IMR-90 (cell line): ENCODE measurements at regions not wholly inside any gene's neighbourhood (a gene's known extent, or its start where the extent isn't known, plus 50 kb on each side); places are given as distances from the start of the nearest gene placed in this dataset.

Experiments used
- ATAC-seq: fragments of 200-7000 bp; cut with Tn5 transposase; 2 replicates; pipeline ENCODE4 v1.9.1; 2020; ENCODE audit warnings: low read depth, mild to moderate bottlenecking, moderate library complexity
- BruUV-seq: library from RNA; stranded (reverse); fragments of 400-500 nt; replicated peaks from 2 replicates; lab custom pipeline; 2021; lab: Mats Ljungman, UMichigan
- CTCF ChIA-PET: fragments of 300-600 bp; formaldehyde crosslinking; extraction: SDS; loops from one replicate; lab custom pipeline; 2021; ENCODE audit warnings: antibody characterized with exemption; lab: Yijun Ruan, JAX
- POLR2A ChIA-PET: fragments of 300-600 bp; sonication (Branson Sonifier 250); formaldehyde crosslinking; loops from one replicate; lab custom pipeline; 2022; ENCODE audit warnings: antibody characterized with exemption; ENCODE audit not compliant: unreplicated experiment; lab: Charles Lee
- DNase-seq: peaks from one replicate; pipeline ENCODE4 v3.0.0; 2013
- H2AFZ ChIP-seq: replicated peaks from 2 replicates; pipeline ENCODE3; 2013; ENCODE audit warnings: low read length, mild to moderate bottlenecking; ENCODE audit not compliant: poor library complexity
- H2AK5ac ChIP-seq: 2 replicates; pipeline ENCODE4 v1.6.1; 2013; ENCODE audit warnings: low read depth, low read length, inconsistent platforms
- H2AK9ac ChIP-seq: replicated peaks from 2 replicates; pipeline ENCODE3; 2013; ENCODE audit warnings: mild to moderate bottlenecking, low read depth, low read length, moderate library complexity; ENCODE audit not compliant: poor library complexity
- H2BK120ac ChIP-seq: 2 replicates; pipeline ENCODE4 v1.6.1; 2013; ENCODE audit warnings: low read depth, low read length, inconsistent platforms
- H2BK15ac ChIP-seq: 3 replicates; pipeline ENCODE4 v1.6.1; 2013; ENCODE audit warnings: low read depth, low read length, inconsistent platforms
- H2BK20ac ChIP-seq: 2 replicates; pipeline ENCODE4 v1.6.1; 2013; ENCODE audit warnings: low read depth, mild to moderate bottlenecking, inconsistent platforms, low read length, moderate library complexity
- H2BK5ac ChIP-seq: 2 replicates; pipeline ENCODE4 v1.6.1; 2013; ENCODE audit warnings: mild to moderate bottlenecking, low read depth, low read length, inconsistent platforms; ENCODE audit not compliant: poor library complexity, severe bottlenecking
- H3K14ac ChIP-seq: replicated peaks from 2 replicates; pipeline ENCODE4 v1.6.1; 2013; ENCODE audit warnings: low read depth, low read length, inconsistent platforms
- H3K18ac ChIP-seq: 2 replicates; pipeline ENCODE4 v1.6.1; 2013; ENCODE audit warnings: low read depth, low read length, control low read depth
- H3K23ac ChIP-seq: 2 replicates; pipeline ENCODE4 v1.6.1; 2013; ENCODE audit warnings: low read depth, low read length, inconsistent platforms
- H3K27ac ChIP-seq: 2 replicates; pipeline ENCODE4 v1.5.1; 2013; ENCODE audit warnings: mild to moderate bottlenecking, control low read depth, low read length; ENCODE audit not compliant: insufficient read depth
- H3K27me3 ChIP-seq: 2 replicates; pipeline ENCODE4 v1.6.1; 2013; ENCODE audit warnings: low read length; ENCODE audit not compliant: control insufficient read depth, insufficient read depth
- H3K36me3 ChIP-seq: 2 replicates; pipeline ENCODE4 v1.6.1; 2013; ENCODE audit warnings: low read length, mixed read lengths; ENCODE audit not compliant: control insufficient read depth, insufficient read depth
- H3K4ac ChIP-seq: 2 replicates; pipeline ENCODE4 v1.6.1; 2013; ENCODE audit warnings: low read depth, low read length, inconsistent platforms
- H3K4me1 ChIP-seq: 2 replicates; pipeline ENCODE4 v1.6.1; 2013; ENCODE audit warnings: low read length, mixed read lengths; ENCODE audit not compliant: control insufficient read depth, insufficient read depth
- H3K4me2 ChIP-seq: 2 replicates; pipeline ENCODE4 v1.6.1; 2013; ENCODE audit warnings: low read depth, mild to moderate bottlenecking, control low read depth, low read length, moderate library complexity
- H3K4me3 ChIP-seq: 2 replicates; pipeline ENCODE4 v1.5.1; 2013; ENCODE audit warnings: low read depth, mild to moderate bottlenecking, control low read depth, low read length, moderate library complexity; ENCODE audit not compliant: insufficient read depth
- H3K56ac ChIP-seq: 2 replicates; pipeline ENCODE4 v1.6.1; 2013; ENCODE audit warnings: low read length, inconsistent platforms; ENCODE audit not compliant: insufficient read depth; ENCODE audit errors: extremely low read depth
- H3K79me1 ChIP-seq, 2 experiments: 2 replicates each; pipeline ENCODE4 v1.6.1; 2013; ENCODE audit warnings: low read length in 2 of 2, inconsistent platforms in 1 of 2, low read depth in 1 of 2
- H3K9ac ChIP-seq: 2 replicates; pipeline ENCODE4 v1.6.1; 2013; ENCODE audit warnings: low read depth, low read length, control low read depth
- H3K9me1 ChIP-seq: 2 replicates; pipeline ENCODE4 v1.6.1; 2013; ENCODE audit warnings: low read length, inconsistent platforms; ENCODE audit not compliant: insufficient read depth
- H3K9me3 ChIP-seq: 2 replicates; pipeline ENCODE4 v1.6.1; 2013; ENCODE audit warnings: low read length; ENCODE audit not compliant: control insufficient read depth, insufficient read depth
- H4K20me1 ChIP-seq: 2 replicates; pipeline ENCODE4 v1.6.1; 2013; ENCODE audit warnings: low read length, inconsistent platforms; ENCODE audit not compliant: insufficient read depth
- H4K5ac ChIP-seq: 2 replicates; pipeline ENCODE4 v1.6.1; 2013; ENCODE audit warnings: mild to moderate bottlenecking, low read depth, low read length, control low read depth
- H4K8ac ChIP-seq, 2 experiments: 2 replicates each; pipeline ENCODE4 v1.6.1; 2013; ENCODE audit warnings: low read depth in 2 of 2, low read length in 2 of 2, control low read depth in 1 of 2, inconsistent platforms in 1 of 2
- H4K91ac ChIP-seq: 2 replicates; pipeline ENCODE4 v1.6.1; 2013; ENCODE audit warnings: low read depth, low read length, inconsistent platforms; ENCODE audit not compliant: insufficient read depth
- BHLHE40 ChIP-seq: fragments of 150-350 bp; IDR thresholded peaks from 2 replicates; pipeline ENCODE4 v1.6.1; 2016; ENCODE audit warnings: mild to moderate bottlenecking, low read depth, low read length
- CHD1 ChIP-seq: IDR thresholded peaks from 2 replicates; pipeline ENCODE4 v1.6.1; 2012; ENCODE audit warnings: low read depth, low read length, improper control_type of control experiment
- MAFK ChIP-seq: IDR thresholded peaks from 2 replicates; pipeline ENCODE4 v1.6.1; 2012; ENCODE audit warnings: low read depth, low read length, improper control_type of control experiment
- MAZ ChIP-seq: IDR thresholded peaks from 2 replicates; pipeline ENCODE4 v1.6.1; 2012; ENCODE audit warnings: low read depth, mild to moderate bottlenecking, low read length, improper control_type of control experiment, moderate library complexity, borderline replicate concordance
- RCOR1 ChIP-seq: IDR thresholded peaks from 2 replicates; pipeline ENCODE4 v1.6.1; 2012; ENCODE audit warnings: mild to moderate bottlenecking, low read length, improper control_type of control experiment; ENCODE audit not compliant: insufficient replicate concordance
- WGBS, 2 experiments: methylation state at CpG; one replicate each; pipeline versions ENCODE4 v1.1.5 to v1.1.7; 2013; ENCODE audit warnings: missing lambda C conversion rate in 2 of 2; ENCODE audit not compliant: insufficient read length in 1 of 2; ENCODE audit errors: extremely low coverage in 2 of 2; 5-methylcytosine and 5-hydroxymethylcytosine counted together
- dilution Hi-C: fragments of 300-500 bp; cut with HindIII; formaldehyde crosslinking; loops from one replicate; pipeline ENCODE4 v1.14.3; 2018; ENCODE audit warnings: low sequenced_read_pairs; ENCODE audit not compliant: unreplicated experiment
- in situ Hi-C: fragments of 300-500 bp; cut with MboI; formaldehyde crosslinking; loops from 3 replicates; pipeline ENCODE4 v1.14.3; 2019; ENCODE audit warnings: low sequenced_read_pairs, inconsistent platforms, mixed read lengths
- intact Hi-C: fragments of 100-400 bp; cut with micrococcal nuclease; formaldehyde crosslinking; loops from 2 replicates; pipeline ENCODE4 v1.10.0; 2022
- TF ChIP-seq, protein P1 (sequence below): fragments of 150-350 bp; IDR thresholded peaks from 2 replicates; pipeline ENCODE4 v1.6.1; 2017; ENCODE audit warnings: mild to moderate bottlenecking, antibody characterized with exemption, low read length, low read depth

DNA sequence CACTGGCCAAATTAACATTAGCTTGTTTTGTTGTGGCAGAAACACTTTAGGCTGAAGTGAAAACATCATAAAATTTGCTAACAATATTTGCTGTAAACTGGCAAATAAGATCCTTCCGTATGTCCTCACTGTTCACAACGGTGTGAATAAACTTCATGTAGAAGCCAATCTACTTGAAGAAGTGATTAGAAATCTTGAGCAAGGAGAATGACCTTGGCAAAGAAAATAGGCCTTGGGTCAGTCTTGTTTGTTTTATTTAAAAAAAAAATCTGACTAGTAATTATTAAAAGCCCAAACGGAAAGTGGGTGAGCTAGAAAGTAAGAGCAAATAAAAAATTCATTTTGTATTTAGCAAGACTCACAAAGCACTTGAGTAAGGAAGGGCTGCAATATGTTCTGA lies 197.0 kb downstream of the CPS1 start:
- Histone ChIP-seq H3K56ac (no peak overlapping the region), H2BK20ac (no peak overlapping the region), H2BK120ac (no peak overlapping the region), H3K9me3 (peaks cover 8% of the 10 kb centered on the region), H3K36me3 (no peaks in the 10 kb centered on the region), H4K8ac (no peak overlapping the region), H3K27ac (no peak overlapping the region), H3K4me2 (no peak overlapping the region), H3K9me1 (no peaks in the 10 kb centered on the region), H3K27me3 (no peaks in the 10 kb centered on the region), H3K14ac (no peak overlapping the region), H4K5ac (no peak overlapping the region), H4K91ac (no peak overlapping the region), H3K9ac (no peak overlapping the region), H2AK5ac (no peak overlapping the region), H3K4me1 (no peaks in the 10 kb centered on the region), H2BK5ac (no peak overlapping the region), H3K23ac (no peak overlapping the region), H2AK9ac (no peak overlapping the region), H4K20me1 (no peaks in the 10 kb centered on the region), H3K4me3 (no peak overlapping the region), H3K18ac (no peak overlapping the region), H2AFZ (no peak overlapping the region), H3K4ac (no peak overlapping the region), H3K79me1 (no peaks in the 10 kb centered on the region), H2BK15ac (no peak overlapping the region)
- ChIA-PET POLR2A (no interaction called here), CTCF (no interaction called here)
- no CpG with 5 or more reads among the region's 3 CpGs for WGBS, 2 experiments
- BruUV-seq, result no TSS peak
- ATAC-seq (no peak), DNase-seq (no peak)
- in situ Hi-C loops (no loop called here), dilution Hi-C loops (no loop called here), intact Hi-C loops (no loop called here)
- TF ChIP-seq CHD1, result no peak
- TF ChIP-seq MAZ, result no peak
- no peak for TF ChIP-seq RCOR1
- TF ChIP-seq MAFK, result no peak
- TF ChIP-seq BHLHE40, result no peak
- TF ChIP-seq, protein P1, sequence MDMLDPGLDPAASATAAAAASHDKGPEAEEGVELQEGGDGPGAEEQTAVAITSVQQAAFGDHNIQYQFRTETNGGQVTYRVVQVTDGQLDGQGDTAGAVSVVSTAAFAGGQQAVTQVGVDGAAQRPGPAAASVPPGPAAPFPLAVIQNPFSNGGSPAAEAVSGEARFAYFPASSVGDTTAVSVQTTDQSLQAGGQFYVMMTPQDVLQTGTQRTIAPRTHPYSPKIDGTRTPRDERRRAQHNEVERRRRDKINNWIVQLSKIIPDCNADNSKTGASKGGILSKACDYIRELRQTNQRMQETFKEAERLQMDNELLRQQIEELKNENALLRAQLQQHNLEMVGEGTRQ, result no peak
